CD4-positive, alpha-beta memory T cell (primary cell): ENCODE measurements at regions not wholly inside any gene's neighbourhood (a gene's known extent, or its start where the extent isn't known, plus 50 kb on each side); places are given as distances from the start of the nearest gene placed in this dataset.
"Not testable (repeated sequence)": the region's sequence is repeated elsewhere in the genome, so short reads cannot be mapped to it uniquely, and the experiment has no call there.

ENCODE experiments used
- CTCF ChIA-PET: fragments of 350-600 bp; sonication (Branson Sonifier 250); formaldehyde crosslinking; loops from one replicate; lab custom pipeline; 2021; ENCODE audit warnings: inconsistent platforms; ENCODE audit not compliant: partially characterized antibody; lab: Charles Lee
- POLR2A ChIA-PET: fragments of 350-600 bp; sonication (Branson Sonifier 250); formaldehyde crosslinking; loops from one replicate; lab custom pipeline; 2021; ENCODE audit not compliant: partially characterized antibody; lab: Charles Lee
- DNase-seq, 5 donors: peaks; one replicate each; pipeline versions ENCODE4 v3.0.0 to v3.0.0-alpha.2; 2020 to 2022; ENCODE audit warnings: mixed read lengths in 1 of 5
- H3K27ac ChIP-seq: one replicate; pipeline ENCODE4 v1.7.0; 2013; ENCODE audit warnings: low read depth, low read length
- H3K27me3 ChIP-seq: 2 replicates; pipeline ENCODE4 v1.7.0; 2013; ENCODE audit warnings: mild to moderate bottlenecking, low read length, moderate library complexity; ENCODE audit not compliant: insufficient read depth
- H3K36me3 ChIP-seq: 2 replicates; pipeline ENCODE4 v1.7.0; 2013; ENCODE audit warnings: mild to moderate bottlenecking, low read length, moderate library complexity; ENCODE audit not compliant: insufficient read depth
- H3K4me1 ChIP-seq: 2 replicates; pipeline ENCODE4 v1.7.0; 2013; ENCODE audit warnings: mild to moderate bottlenecking, low read length, moderate library complexity; ENCODE audit not compliant: insufficient read depth
- H3K4me3 ChIP-seq, 2 donors: one replicate each; pipeline ENCODE4 v1.7.0; 2013; ENCODE audit warnings: low read length in 2 of 2, mild to moderate bottlenecking in 1 of 2
- H3K9me3 ChIP-seq, 2 donors: one replicate each; pipeline ENCODE4 v1.7.0; 2013; ENCODE audit warnings: low read length in 2 of 2, control low read depth in 1 of 2; ENCODE audit not compliant: control insufficient read depth in 1 of 2
- H3K27ac Mint-ChIP-seq, 7 donors: one replicate each; pipeline ENCODE4 v1.8.0; 2020 to 2021; ENCODE audit warnings: mixed read lengths in 7 of 7, mild to moderate bottlenecking in 6 of 7, inconsistent platforms in 3 of 7, moderate library complexity in 3 of 7
- H3K27me3 Mint-ChIP-seq, 2 donors: one replicate each; pipeline ENCODE4 v1.8.0; 2020 to 2021; ENCODE audit warnings: mixed read lengths in 2 of 2
- H3K36me3 Mint-ChIP-seq, 2 donors: one replicate each; pipeline ENCODE4 v1.8.0; 2020 to 2021; ENCODE audit warnings: mixed read lengths in 2 of 2, inconsistent platforms in 1 of 2, mild to moderate bottlenecking in 1 of 2
- H3K4me1 Mint-ChIP-seq, 4 donors: one replicate each; pipeline ENCODE4 v1.8.0; 2020 to 2021; ENCODE audit warnings: mixed read lengths in 4 of 4, mild to moderate bottlenecking in 1 of 4
- H3K4me3 Mint-ChIP-seq, 8 donors: one replicate each; pipeline ENCODE4 v1.8.0; 2020 to 2021; ENCODE audit warnings: mixed read lengths in 8 of 8, mild to moderate bottlenecking in 7 of 8, moderate library complexity in 6 of 8, inconsistent platforms in 3 of 8
- H3K9me3 Mint-ChIP-seq, 8 donors: one replicate each; pipeline ENCODE4 v1.8.0; 2020 to 2021; ENCODE audit warnings: mixed read lengths in 8 of 8, mild to moderate bottlenecking in 5 of 8, inconsistent platforms in 3 of 8, moderate library complexity in 1 of 8
- intact Hi-C: fragments of 100-400 bp; cut with micrococcal nuclease; formaldehyde crosslinking; loops from one replicate; pipeline ENCODE4 v1.15.1; 2023

DNA sequence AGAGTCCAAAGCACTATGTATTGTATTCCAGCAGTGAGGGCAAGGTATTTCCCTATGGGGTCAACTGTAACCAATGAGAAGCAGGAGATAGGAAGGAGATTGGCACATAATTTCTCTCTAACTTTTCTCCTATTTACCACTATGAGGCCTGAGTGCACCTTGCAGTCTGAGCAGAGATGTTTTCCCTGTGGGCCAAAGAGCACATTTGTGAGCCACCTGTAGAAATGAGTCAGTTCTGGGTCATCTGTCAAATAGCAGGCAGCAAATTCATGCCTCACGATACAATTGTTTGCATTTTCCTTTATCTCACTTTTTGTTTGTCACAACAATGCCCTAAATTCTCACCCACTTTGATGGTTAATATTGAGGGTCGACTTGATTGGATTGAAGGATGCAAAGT, 547.2 kb upstream of the NCAM2 start:
- no peaks in the 10 kb centered on the region for H3K4me1 ChIP-seq
- no peaks in the 10 kb centered on the region for H3K9me3 ChIP-seq
- Mint-ChIP-seq H3K4me1 (no peaks in the 10 kb centered on the region), H3K9me3 (peaks cover 0 to 8% (median 4%) of the 10 kb centered on the region in 8 donors), H3K27ac (no peak overlapping the region), H3K4me3 (no peak overlapping the region), H3K27me3 (no peaks in the 10 kb centered on the region), H3K36me3 (no peaks in the 10 kb centered on the region)
- no peaks in the 10 kb centered on the region for H3K27me3 ChIP-seq
- intact Hi-C loops = no loop called here
- POLR2A ChIA-PET = no interaction called here
- no peaks in the 10 kb centered on the region for H3K36me3 ChIP-seq
- DNase-seq = no peak
- no peak overlapping the region for H3K27ac ChIP-seq
- CTCF ChIA-PET = no interaction called here
- no peak overlapping the region for H3K4me3 ChIP-seq

GRCh38 chr21:20452935-20453334, 545.3 kb upstream of the NCAM2 start:
- no peak overlapping the region for H3K4me3 Mint-ChIP-seq
- H3K36me3 Mint-ChIP-seq = no peaks in the 10 kb centered on the region
- CTCF ChIA-PET = no interaction called here
- no peak overlapping the region for H3K27ac Mint-ChIP-seq
- H3K4me1 Mint-ChIP-seq = no peaks in the 10 kb centered on the region
- DNase-seq = no peak
- H3K9me3 Mint-ChIP-seq = peaks cover 0 to 8% (median 4%) of the 10 kb centered on the region in 8 donors
- H3K4me1 ChIP-seq = no peaks in the 10 kb centered on the region
- no peaks in the 10 kb centered on the region for H3K36me3 ChIP-seq
- H3K9me3 ChIP-seq = no peaks in the 10 kb centered on the region
- intact Hi-C loops = no loop called here
- no peak overlapping the region for H3K27ac ChIP-seq
- POLR2A ChIA-PET = no interaction called here
- no peaks in the 10 kb centered on the region for H3K27me3 ChIP-seq
- no peaks in the 10 kb centered on the region for H3K27me3 Mint-ChIP-seq
- H3K4me3 ChIP-seq = no peak overlapping the region

GRCh38 chr21:20459838-20460237, 538.4 kb upstream of the NCAM2 start:
- intact Hi-C loops = no loop called here
- no peaks in the 10 kb centered on the region for H3K27me3 Mint-ChIP-seq
- DNase-seq = no peak
- ChIA-PET POLR2A (no interaction called here), CTCF (no interaction called here)
- Histone ChIP-seq H3K9me3 (no peaks in the 10 kb centered on the region), H3K27ac (no peak overlapping the region), H3K27me3 (no peaks in the 10 kb centered on the region), H3K36me3 (no peaks in the 10 kb centered on the region), H3K4me1 (no peaks in the 10 kb centered on the region), H3K4me3 (no peak overlapping the region)
- peaks cover 0 to 8% (median 3%) of the 10 kb centered on the region in 8 donors for H3K9me3 Mint-ChIP-seq
- no peak overlapping the region for H3K27ac Mint-ChIP-seq
- no peaks in the 10 kb centered on the region for H3K4me1 Mint-ChIP-seq
- H3K4me3 Mint-ChIP-seq = no peak overlapping the region
- H3K36me3 Mint-ChIP-seq = no peaks in the 10 kb centered on the region

DNA sequence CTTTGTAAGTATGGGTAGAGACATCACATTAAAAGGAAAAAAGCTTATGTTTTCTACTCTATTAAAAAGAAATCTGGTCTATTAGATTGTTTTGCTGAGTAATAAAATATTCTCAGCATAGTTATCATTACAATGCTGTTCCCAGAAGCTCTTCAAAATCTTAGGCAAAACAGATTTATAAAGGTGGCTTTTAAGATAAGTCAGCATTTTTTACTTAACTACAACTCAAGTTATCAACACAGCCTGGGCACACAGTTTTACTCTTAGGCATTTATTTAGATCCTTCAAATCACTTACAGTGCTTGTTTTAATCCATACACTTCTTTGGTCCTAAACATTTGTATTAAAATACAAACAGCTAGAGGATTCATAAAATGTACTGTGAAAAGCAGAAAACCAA, 534.8 kb upstream of the NCAM2 start:
- ChIA-PET CTCF (no interaction called here), POLR2A (no interaction called here)

DNA sequence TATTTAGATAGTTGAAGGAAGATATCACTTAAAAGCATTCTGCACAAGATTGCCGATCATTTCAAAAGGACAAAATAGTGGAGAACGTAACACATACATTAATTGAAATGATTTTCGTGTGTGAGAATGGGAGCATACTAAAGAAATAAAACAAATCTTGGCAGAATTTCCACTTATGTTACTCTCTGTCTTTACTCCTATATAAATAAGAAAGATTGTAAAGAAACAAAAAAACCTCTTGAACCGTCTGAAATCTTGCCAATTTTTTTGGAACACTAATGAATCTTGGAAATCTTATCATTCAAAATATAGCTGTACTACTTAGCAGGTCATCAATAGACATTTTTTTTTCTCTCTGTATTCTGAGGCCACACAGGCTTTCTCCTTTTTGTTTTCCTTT, 528.8 kb upstream of the NCAM2 start:
- Mint-ChIP-seq H3K27ac (no peak overlapping the region), H3K4me3 (no peak overlapping the region), H3K36me3 (no peaks in the 10 kb centered on the region), H3K9me3 (peaks cover 0 to 9% (median 2%) of the 10 kb centered on the region in 8 donors), H3K27me3 (no peaks in the 10 kb centered on the region), H3K4me1 (no peaks in the 10 kb centered on the region)
- no peaks in the 10 kb centered on the region for H3K4me1 ChIP-seq
- intact Hi-C loops = no loop called here
- ChIA-PET POLR2A (no interaction called here), CTCF (no interaction called here)
- no peak overlapping the region for H3K4me3 ChIP-seq
- H3K36me3 ChIP-seq = no peaks in the 10 kb centered on the region
- no peak overlapping the region for H3K27ac ChIP-seq
- no peaks in the 10 kb centered on the region for H3K9me3 ChIP-seq
- DNase-seq = no peak
- H3K27me3 ChIP-seq = no peaks in the 10 kb centered on the region

More for the DNA sequence above, 534.8 kb upstream of the NCAM2 start:
- Histone ChIP-seq H3K27ac (no peak overlapping the region), H3K9me3 (no peaks in the 10 kb centered on the region), H3K27me3 (no peaks in the 10 kb centered on the region), H3K36me3 (no peaks in the 10 kb centered on the region), H3K4me1 (no peaks in the 10 kb centered on the region), H3K4me3 (no peak overlapping the region)
- Mint-ChIP-seq H3K4me1 (no peaks in the 10 kb centered on the region), H3K9me3 (peaks cover 0 to 9% (median 4%) of the 10 kb centered on the region in 8 donors), H3K4me3 (no peak overlapping the region), H3K27me3 (no peaks in the 10 kb centered on the region), H3K27ac (no peak overlapping the region), H3K36me3 (no peaks in the 10 kb centered on the region)
- intact Hi-C loops = no loop called here
- DNase-seq = no peak

DNA sequence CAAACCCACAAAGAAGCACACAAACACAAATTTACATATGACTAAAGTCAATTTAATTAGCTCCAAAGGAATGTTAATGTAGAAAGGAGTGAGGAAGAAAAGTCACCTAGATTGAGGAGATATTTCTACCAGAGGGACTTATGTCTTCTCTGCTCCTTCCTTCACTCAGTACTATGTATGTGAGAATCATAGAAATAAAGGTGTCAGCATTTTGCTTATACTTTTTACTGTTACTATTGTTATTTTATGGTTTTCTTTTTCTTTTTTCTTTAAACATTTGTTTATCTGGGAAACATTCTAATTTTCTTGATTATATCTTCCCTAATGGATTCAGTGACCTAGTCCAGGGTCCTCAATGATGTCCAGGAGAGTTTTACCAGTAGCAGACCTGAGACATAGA, 511.9 kb upstream of the NCAM2 start:
- Histone ChIP-seq H3K9me3 (no peaks in the 10 kb centered on the region), H3K27me3 (no peaks in the 10 kb centered on the region), H3K4me1 (no peaks in the 10 kb centered on the region), H3K27ac (no peak overlapping the region), H3K36me3 (no peaks in the 10 kb centered on the region), H3K4me3 (no peak overlapping the region)
- ChIA-PET CTCF (no interaction called here), POLR2A (no interaction called here)
- H3K27ac Mint-ChIP-seq = no peak overlapping the region
- no peaks in the 10 kb centered on the region for H3K4me1 Mint-ChIP-seq
- intact Hi-C loops = no loop called here
- no peaks in the 10 kb centered on the region for H3K36me3 Mint-ChIP-seq
- no peaks in the 10 kb centered on the region for H3K27me3 Mint-ChIP-seq
- H3K4me3 Mint-ChIP-seq = no peak overlapping the region
- H3K9me3 Mint-ChIP-seq = peaks cover 0 to 8% (median 2%) of the 10 kb centered on the region in 8 donors
- DNase-seq = no peak

DNA sequence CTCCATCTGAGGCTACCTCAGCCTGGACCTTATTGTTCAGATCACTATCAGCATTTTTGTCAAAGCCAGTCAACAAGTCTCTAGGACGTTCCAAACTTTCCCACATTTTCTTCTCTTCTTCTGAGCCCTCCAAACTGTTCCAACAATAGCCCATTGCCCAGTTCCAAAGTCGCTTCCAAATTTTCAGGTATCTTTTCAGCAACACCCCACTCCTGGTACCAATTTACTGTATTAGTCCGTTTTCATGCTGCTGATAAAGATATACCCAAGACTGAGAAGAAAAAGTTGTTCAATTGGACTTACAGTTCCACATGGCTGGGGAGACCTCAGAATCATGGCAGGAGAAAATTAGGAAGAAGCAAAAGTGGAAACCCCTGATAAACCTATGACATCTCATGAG, 495.3 kb upstream of the NCAM2 start:
- H3K9me3 ChIP-seq, H3K36me3 Mint-ChIP-seq, H3K4me3 Mint-ChIP-seq, CTCF ChIA-PET, POLR2A ChIA-PET, H3K4me3 ChIP-seq, DNase-seq, intact Hi-C loops, H3K4me1 ChIP-seq, H3K4me1 Mint-ChIP-seq, H3K27ac Mint-ChIP-seq, H3K27ac ChIP-seq, H3K36me3 ChIP-seq, H3K27me3 Mint-ChIP-seq, H3K27me3 ChIP-seq: not testable (repeated sequence)
- H3K9me3 Mint-ChIP-seq = peaks cover 6 to 54% (median 43%) of the 10 kb centered on the region in 8 donors

GRCh38 chr21:20507783-20508182, 490.4 kb upstream of the NCAM2 start:
- H3K4me3 Mint-ChIP-seq = no peak overlapping the region
- POLR2A ChIA-PET = no interaction called here
- peaks cover 0 to 2% of the 10 kb centered on the region in 2 donors for H3K9me3 ChIP-seq
- H3K36me3 Mint-ChIP-seq = no peaks in the 10 kb centered on the region
- peaks cover 3 to 43% (median 31%) of the 10 kb centered on the region in 8 donors for H3K9me3 Mint-ChIP-seq
- no peaks in the 10 kb centered on the region for H3K4me1 ChIP-seq
- H3K4me3 ChIP-seq = no peak overlapping the region
- no peak overlapping the region for H3K27ac Mint-ChIP-seq
- H3K4me1 Mint-ChIP-seq = peaks cover 0 to 7% (median 0%) of the 10 kb centered on the region in 4 donors
- intact Hi-C loops = no loop called here
- H3K27me3 ChIP-seq = no peaks in the 10 kb centered on the region
- DNase-seq = no peak
- H3K27ac ChIP-seq = no peak overlapping the region
- CTCF ChIA-PET = no interaction called here
- no peaks in the 10 kb centered on the region for H3K27me3 Mint-ChIP-seq
- H3K36me3 ChIP-seq = no peaks in the 10 kb centered on the region
